ENCODE measurements at regions not wholly inside any gene's neighbourhood (a gene's known extent, or its start where the extent isn't known, plus 50 kb on each side); places are given as distances from the start of the nearest gene placed in this dataset.

- TF ChIP-seq CTCF (IDR thresholded peaks at IDR 0.05; ENCODE audit: low read depth, low read length) (no peak), EZH2phosphoT487 (IDR thresholded peaks at IDR 0.05; ENCODE audit: low read depth) (no peak)
Observed at GRCh38 chr1:105023719-105024118, 1274.0 kb downstream of the AMY1C start.

All from OCI-LY3 (cell line).